HG03571 (cell line): ENCODE measurements at regions not wholly inside any gene's neighbourhood (a gene's known extent, or its start where the extent isn't known, plus 50 kb on each side); places are given as distances from the start of the nearest gene placed in this dataset.

ENCODE experiments used
- ATAC-seq: cut with Tn5 transposase; IDR thresholded peaks from one replicate; pipeline ENCODE4 v1.9.1; 2021; ENCODE audit not compliant: unreplicated experiment

- ATAC-seq, result no peak
Observed at GRCh38 chr3:13210221-13210975, 137.2 kb upstream of the IQSEC1 start.

- ATAC-seq, result no peak
Observed at GRCh38 chr3:13209634-13209997, 136.4 kb upstream of the IQSEC1 start.

- ATAC-seq, result no peak
Observed at GRCh38 chr3:13208706-13209633, 135.7 kb upstream of the IQSEC1 start.

GRCh38 chr3:13207975-13208705, 134.9 kb upstream of the IQSEC1 start:
- no peak for ATAC-seq

GRCh38 chr3:13207578-13207922, 134.3 kb upstream of the IQSEC1 start:
- ATAC-seq, result no peak

DNA sequence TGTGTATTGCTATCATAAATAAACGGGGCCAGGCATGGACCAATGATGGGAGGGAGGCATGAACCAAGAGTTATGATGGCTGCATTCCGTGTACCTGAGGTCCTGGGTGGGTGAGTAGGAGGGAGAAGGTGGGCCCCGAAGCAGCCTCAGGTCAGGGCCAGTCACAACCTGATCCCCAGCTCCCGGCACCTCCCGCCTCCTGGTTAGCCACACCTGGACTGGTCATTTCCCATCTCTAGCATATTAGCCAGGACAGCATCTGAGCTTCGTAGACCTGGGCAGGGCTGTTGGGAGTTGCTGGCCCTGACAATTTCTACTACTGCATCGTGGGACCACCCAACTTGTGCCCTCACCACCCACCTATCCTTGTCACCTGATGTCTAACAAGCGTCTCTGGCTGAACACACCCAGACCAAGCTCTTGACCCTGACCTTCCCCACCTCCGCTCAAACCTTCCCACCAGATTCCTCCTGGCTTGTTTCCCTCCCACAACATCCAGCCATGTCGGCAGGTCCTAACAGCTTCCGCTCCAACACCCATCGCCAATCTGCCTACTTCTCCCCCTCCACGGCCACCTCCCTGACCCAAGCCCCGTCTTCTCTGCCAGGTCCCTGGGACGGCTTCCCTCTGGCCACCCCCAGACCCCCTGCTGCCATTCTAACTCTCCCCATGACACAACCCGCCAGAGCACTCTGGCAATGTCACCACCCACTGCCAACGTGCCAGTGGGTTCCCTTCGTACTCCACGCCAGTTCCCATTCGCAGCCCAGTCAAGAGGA, 133.8 kb upstream of the IQSEC1 start:
- no peak for ATAC-seq

DNA sequence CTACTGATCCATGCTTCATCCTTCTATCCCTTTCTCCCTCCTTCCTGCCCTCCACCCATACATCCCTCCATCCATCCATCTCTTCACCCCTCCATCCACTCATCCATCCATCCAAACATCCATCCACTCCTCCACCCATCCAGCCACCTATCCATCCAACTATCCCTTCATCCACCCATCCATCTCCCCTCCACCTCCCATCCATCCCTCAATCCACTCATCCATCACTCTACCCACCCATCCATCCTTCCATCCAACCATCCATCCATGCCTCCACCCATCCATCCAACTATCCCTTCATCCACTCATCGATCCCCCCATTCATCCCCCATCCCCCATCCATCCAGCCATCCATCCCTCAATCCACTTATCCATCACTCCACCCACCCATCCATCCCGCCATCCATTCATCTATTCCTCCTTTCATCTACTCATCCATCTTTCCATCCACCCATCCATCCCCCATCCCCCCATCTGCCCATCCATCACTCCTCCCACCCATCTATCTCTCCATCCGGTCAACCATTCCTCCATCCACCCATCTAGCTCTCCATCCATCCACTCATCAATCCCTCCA, 132.4 kb upstream of the IQSEC1 start:
- ATAC-seq, result no peak

DNA sequence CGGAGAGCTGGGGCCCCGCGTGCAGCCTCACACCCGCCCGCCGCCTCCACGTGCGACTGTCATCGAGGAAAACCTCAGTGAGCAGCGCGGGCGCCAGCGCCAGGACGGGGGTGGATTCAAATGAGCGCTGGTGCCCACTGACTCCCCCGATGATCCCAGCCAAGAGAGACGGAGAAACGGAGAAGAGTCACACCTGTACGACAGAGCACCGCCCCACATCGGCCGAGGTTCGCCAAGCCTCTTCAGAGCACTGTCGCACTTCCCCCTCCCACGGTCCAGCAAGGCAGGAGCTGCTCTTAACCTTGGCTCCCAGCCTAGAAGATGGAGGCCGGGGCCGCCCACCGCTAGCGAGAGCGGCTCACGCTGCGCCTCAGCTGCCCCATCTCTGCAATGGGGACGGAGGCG, 130.9 kb upstream of the IQSEC1 start:
- no peak for ATAC-seq

- no peak for ATAC-seq
Observed at GRCh38 chr3:13203398-13204176, 130.4 kb upstream of the IQSEC1 start.

GRCh38 chr3:13202744-13203397, 129.6 kb upstream of the IQSEC1 start:
- no peak for ATAC-seq

GRCh38 chr3:13201851-13202250, 128.6 kb upstream of the IQSEC1 start:
- no peak for ATAC-seq

GRCh38 chr3:13200946-13201345, 127.7 kb upstream of the IQSEC1 start:
- ATAC-seq, result no peak

DNA sequence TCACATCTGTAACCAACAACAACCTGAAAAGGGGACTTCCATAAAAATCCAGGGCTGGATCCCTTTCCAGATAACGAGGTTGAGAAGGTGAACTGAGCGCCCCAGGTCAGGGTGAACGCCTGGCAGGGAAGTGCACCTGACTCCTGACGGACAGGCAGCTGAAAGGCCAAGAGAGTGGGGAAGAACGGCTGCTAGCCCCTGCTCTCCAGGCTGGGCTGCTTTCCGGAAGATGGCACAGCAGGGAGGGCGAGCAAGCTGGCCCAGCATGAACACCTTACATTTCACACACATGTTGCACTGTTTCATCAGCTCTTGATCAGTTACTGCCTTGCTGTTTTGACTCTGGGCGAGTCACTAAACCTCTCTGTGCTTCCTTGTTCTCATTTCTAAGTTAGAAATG, 127.2 kb upstream of the IQSEC1 start:
- ATAC-seq, result no peak

GRCh38 chr3:13199899-13200451, 126.7 kb upstream of the IQSEC1 start:
- ATAC-seq, result no peak

DNA sequence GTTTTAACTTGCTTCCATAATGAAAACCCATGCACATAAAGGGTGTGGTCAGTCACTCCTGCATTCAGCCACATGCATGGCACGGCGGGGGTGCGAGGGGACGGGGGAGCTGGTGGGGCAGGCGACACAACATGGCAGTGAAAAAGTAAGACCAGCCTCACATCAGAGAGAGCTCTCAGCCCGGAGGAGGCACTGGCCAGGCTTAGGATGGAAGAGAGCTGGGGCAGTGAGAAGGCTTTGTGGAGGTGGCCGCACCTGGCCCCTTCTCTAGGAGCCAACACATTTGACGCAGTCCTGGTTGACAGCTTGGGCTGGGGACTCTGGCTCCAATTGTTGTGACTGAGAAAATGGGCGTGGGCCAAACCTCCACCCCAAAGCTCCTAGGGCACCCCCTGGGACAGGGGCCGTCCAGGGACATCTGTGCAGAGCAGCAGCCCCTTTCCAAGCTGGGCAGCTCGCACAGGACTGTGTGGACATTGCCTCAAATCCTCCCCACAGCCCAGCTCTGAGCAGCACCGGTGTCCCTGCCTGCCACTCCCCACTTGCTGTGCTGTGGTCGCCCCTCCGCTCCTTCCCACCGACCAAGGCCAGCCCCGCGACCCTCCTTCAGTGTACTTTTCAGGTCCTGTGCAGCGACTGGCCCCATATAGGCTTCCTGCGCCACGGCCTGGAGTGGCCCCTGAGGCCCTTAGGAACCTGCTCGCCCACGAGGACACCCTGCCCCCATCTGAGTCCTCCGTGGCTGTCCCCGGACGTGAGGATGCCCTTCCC, 126.0 kb upstream of the IQSEC1 start:
- no peak for ATAC-seq

DNA sequence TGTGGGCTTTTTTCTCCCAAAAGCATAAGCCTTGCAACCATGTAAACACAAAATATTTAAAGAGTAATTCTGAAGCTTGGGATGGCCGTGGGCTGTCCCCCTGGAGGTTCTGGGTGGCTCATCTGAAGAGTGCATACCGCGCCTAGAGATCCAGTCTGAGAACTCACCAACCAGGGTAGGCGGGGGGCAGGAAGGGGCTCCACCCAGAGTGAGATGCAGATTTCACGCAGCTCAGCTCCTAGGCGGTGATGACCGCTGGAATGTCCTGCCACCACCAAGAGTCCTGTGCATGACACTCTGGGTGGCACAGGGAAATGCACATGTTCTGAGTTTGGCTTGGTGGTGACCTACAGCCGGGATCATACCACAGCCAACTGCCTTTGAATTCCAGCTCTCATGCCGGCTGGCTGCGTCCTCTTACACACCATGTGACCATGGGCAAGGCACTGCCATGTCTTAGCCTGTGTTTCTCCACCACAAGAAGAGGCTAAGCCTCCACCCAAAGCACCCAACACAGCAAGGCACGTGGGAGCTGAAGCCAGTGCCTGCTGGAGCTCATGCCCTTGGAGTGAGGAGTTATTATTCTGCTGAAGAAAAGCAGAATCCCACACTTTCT, 125.1 kb upstream of the IQSEC1 start:
- no peak for ATAC-seq

DNA sequence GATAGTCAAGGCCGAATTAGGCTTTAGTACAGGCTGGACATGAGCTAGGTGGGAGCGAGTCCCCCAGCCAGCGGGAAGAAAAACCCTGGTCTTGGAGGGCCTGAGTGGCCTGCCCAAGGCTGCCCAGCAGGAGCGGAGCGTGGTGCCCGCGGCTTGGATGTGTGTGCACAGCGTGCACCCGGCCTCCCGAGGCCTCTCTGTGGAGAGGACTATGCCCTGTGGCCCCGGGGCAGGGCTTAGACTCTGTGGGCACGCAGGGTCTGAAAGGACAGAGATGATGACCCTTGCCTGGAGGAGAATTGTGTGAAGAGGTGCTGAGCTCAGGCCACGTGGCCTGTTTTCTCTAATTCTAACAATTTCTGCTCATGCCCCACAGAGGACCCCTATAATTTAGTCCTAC, 124.6 kb upstream of the IQSEC1 start:
- no peak for ATAC-seq

DNA sequence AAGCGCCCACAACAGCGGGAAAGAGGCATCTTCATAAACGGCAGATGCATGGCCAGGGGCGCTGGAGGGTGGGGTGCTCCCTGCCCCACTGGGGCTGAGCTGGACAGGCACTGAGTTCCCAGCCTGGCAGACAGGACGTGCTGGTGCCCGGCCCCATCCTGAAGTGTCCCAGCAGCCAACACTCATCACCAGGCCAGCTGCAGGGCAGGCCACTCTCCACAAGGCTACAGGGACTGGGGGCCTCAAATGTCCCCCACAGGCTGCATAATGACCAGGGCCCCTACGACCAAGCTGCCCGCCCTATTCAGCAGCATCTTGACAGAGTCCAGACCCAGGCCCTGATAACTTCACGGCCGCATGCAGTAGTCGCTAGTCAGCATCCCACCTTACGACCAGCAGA, 124.1 kb upstream of the IQSEC1 start:
- ATAC-seq, result no peak
